K562 (cell line): ENCODE measurements at regions not wholly inside any gene's neighbourhood (a gene's known extent, or its start where the extent isn't known, plus 50 kb on each side); places are given as distances from the start of the nearest gene placed in this dataset.
A peak's percentile ranks its signal among the peaks of the same experiment; 100 is the strongest.

Source experiments
- BRCA1 ChIP-seq, 2 experiments: fragments of 450-650 bp in 1 of 2; sonication (generic) in 1 of 2; formaldehyde crosslinking in 1 of 2; IDR thresholded peaks; 2 replicates each; pipeline versions ENCODE4 v1.5.0 to v1.6.1; 2017 to 2020; ENCODE audit warnings: mild to moderate bottlenecking in 1 of 2, missing genetic modification reagents in 1 of 2
- CSDE1 ChIP-seq, 2 experiments: fragments of 450-650 bp; IDR thresholded peaks; 2 replicates each; pipeline ENCODE4 v1.6.1; 2016; ENCODE audit warnings: mild to moderate bottlenecking in 1 of 2
- CTCFL ChIP-seq: IDR thresholded peaks from 2 replicates; pipeline ENCODE4 v1.6.1; 2011; ENCODE audit warnings: borderline replicate concordance, low read depth, mild to moderate bottlenecking, moderate library complexity, low read length; ENCODE audit not compliant: insufficient read depth, poor library complexity, severe bottlenecking
- MAFF ChIP-seq: IDR thresholded peaks from 2 replicates; pipeline ENCODE4 v1.6.1; 2012; ENCODE audit warnings: low read length, improper control_type of control experiment
- MYBL2 ChIP-seq, 2 experiments: fragments of 450-650 bp in 1 of 2; sonication (generic) in 1 of 2; formaldehyde crosslinking in 1 of 2; IDR thresholded peaks; 2 replicates each; pipeline versions ENCODE4 v1.6.1 to v1.8.1; 2017 to 2022; ENCODE audit warnings: borderline replicate concordance in 1 of 2, inconsistent platforms in 1 of 2, low read depth in 1 of 2, mild to moderate bottlenecking in 1 of 2, missing genetic modification reagents in 1 of 2, moderate library complexity in 1 of 2
- POLR3G ChIP-seq: IDR thresholded peaks from 2 replicates; pipeline ENCODE4 v1.6.1; 2011; ENCODE audit not compliant: insufficient read length, insufficient replicate concordance; ENCODE audit errors: extremely low read depth
- TAF7 ChIP-seq: fragments of 450-650 bp; IDR thresholded peaks from 2 replicates; pipeline ENCODE4 v1.6.1; 2016; ENCODE audit warnings: missing genetic modification characterization, missing compliant biosample characterization
- THRAP3 ChIP-seq: fragments of 450-650 bp; IDR thresholded peaks from 2 replicates; pipeline ENCODE4 v1.6.1; 2016; ENCODE audit warnings: mild to moderate bottlenecking, inconsistent platforms, borderline replicate concordance
- ZNF316 ChIP-seq: fragments of 450-650 bp; IDR thresholded peaks from 2 replicates; pipeline ENCODE4 v1.6.1; 2016

DNA sequence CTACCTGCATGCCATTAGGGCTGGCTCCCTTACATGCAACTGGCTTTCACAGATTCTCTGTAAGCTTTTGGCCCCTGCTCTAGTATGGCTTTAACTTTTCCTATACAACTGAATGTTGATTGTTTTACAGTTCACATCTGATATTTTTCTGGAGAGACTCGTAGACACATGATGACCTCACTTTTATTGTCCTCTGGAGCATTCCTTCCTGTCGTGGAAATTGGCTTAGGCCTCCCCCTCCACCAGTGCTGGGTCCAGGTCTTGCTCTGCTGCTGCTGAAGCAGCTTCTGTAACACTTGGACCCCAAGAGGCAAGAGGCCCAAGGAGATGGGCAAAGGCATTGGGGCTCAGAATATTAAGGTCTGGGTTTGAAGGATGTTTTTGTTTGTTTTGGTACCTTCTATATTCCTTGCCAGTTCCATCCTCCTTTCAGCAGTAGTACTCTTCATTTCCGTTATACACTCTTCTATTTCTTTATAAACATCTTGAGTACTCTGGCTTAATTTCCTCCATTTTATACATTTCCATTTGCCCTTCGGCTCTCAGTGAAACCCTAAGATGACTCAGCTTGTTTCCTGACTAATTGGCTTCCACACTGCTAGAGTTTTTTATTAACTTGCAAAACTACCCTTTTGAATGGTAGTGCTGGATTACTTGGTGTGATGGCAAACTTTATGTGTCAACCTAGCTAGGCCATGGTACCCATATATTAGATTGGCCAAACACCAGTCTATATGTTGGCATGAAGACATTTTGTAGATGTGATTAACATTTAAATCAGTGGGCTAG is 219.8 kb downstream of the CDCA7 start (continued):
- TF ChIP-seq CSDE1 (IDR thresholded peaks at IDR 0.05) (no peak), ZNF316 (peak; percentile 70), BRCA1 (IDR thresholded peaks at IDR 0.05) (no peak), BRCA1 (CRISPR knock-in tag; IDR thresholded peaks at IDR 0.05) (no peak), THRAP3 (no peak), MAFF (peak; percentile 54; the same call in 1 of the 2 replicates), CTCFL (no peak), POLR3G (no peak), TAF7 (no peak), MYBL2 (IDR thresholded peaks at IDR 0.05; ENCODE audit: low read depth) (no peak), MYBL2 (CRISPR knock-in tag; IDR thresholded peaks at IDR 0.05; ENCODE audit: borderline replicate concordance) (no peak)
